Esophagus squamous epithelium (tissue), 5 donors: ENCODE measurements at regions not wholly inside any gene's neighbourhood (a gene's known extent, or its start where the extent isn't known, plus 50 kb on each side); places are given as distances from the start of the nearest gene placed in this dataset.

Experiments
- DNase-seq: peaks from one replicate; lab custom pipeline; 2025; lab: John Stamatoyannopoulos, UW
- H3K27ac ChIP-seq, 4 donors: fragments of 200-600 bp; sonication (generic); one replicate each; pipeline ENCODE4 v1.5.1; 2016 to 2019; ENCODE audit warnings: mild to moderate bottlenecking in 1 of 4
- H3K27me3 ChIP-seq, 4 donors: fragments of 200-600 bp; sonication (generic); 1 replicate in 3 of 4; 2 replicates in 1 of 4; pipeline versions ENCODE4 v1.5.1 to v1.6.0; 2017 to 2021; ENCODE audit warnings: antibody characterized with exemption in 1 of 4
- H3K36me3 ChIP-seq, 3 donors: fragments of 200-600 bp; sonication (generic); one replicate each; pipeline ENCODE4 v1.5.1; 2016 to 2019
- H3K4me1 ChIP-seq, 3 donors: fragments of 200-600 bp; sonication (generic); one replicate each; pipeline ENCODE4 v1.5.1; 2017 to 2019
- H3K4me3 ChIP-seq, 4 donors: fragments of 200-600 bp; sonication (generic); 1 replicate in 3 of 4; 2 replicates in 1 of 4; pipeline ENCODE4 v1.5.1; 2016 to 2019; ENCODE audit warnings: mild to moderate bottlenecking in 2 of 4, moderate library complexity in 1 of 4
- H3K9me3 ChIP-seq, 3 donors: fragments of 200-600 bp; sonication (generic); one replicate each; pipeline ENCODE4 v1.5.1; 2016 to 2019
- POLR2A ChIP-seq, 4 donors: fragments of 450-650 bp; IDR thresholded peaks; one replicate each; pipeline ENCODE4 v1.6.1; 2017; ENCODE audit warnings: antibody characterized with exemption in 4 of 4, mild to moderate bottlenecking in 4 of 4, moderate library complexity in 3 of 4
- WGBS, 2 donors: methylation state at CpG; one replicate each; pipeline ENCODE4 v1.1.5; 2018; 5-methylcytosine and 5-hydroxymethylcytosine counted together
- intact Hi-C: fragments of 100-400 bp; cut with DNase I; formaldehyde crosslinking; loops from one replicate; pipeline ENCODE4 v1.15.0; 2022
- TF ChIP-seq, protein P1 (sequence below), 6 experiments: fragments of 450-650 bp in 4 of 6; fragments of 200-600 bp in 2 of 6; sonication (generic) in 2 of 6; IDR thresholded peaks; one replicate each; pipeline ENCODE4 v1.5.1; 2016 to 2019; ENCODE audit warnings: antibody characterized with exemption in 6 of 6, mild to moderate bottlenecking in 4 of 6, moderate library complexity in 4 of 6
- donor health status: DM: yes; HTN: yes; CAD: no.

DNA sequence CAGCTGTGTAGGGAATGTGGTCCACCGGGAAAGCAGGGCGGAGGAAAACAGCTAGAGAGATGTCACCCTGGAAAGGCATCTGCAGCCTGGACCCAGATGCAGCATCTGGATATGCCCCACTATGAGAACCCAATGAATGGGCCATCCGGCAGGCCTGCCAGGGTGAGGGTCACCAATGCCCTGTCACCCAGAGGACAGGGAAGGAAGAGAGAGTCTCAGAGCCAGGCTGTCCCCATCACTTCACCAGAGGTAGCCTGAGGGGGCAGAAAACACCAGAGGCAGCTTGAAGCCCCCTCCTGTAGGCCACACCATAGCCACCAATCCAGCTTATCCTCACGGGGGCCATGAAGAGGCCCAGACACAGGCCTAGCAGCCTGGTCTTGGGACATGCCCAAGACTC is 118.8 kb downstream of the TUBA3C start:
- TF ChIP-seq POLR2A (IDR thresholded peaks at IDR 0.05): no peak
- TF ChIP-seq, protein P1, sequence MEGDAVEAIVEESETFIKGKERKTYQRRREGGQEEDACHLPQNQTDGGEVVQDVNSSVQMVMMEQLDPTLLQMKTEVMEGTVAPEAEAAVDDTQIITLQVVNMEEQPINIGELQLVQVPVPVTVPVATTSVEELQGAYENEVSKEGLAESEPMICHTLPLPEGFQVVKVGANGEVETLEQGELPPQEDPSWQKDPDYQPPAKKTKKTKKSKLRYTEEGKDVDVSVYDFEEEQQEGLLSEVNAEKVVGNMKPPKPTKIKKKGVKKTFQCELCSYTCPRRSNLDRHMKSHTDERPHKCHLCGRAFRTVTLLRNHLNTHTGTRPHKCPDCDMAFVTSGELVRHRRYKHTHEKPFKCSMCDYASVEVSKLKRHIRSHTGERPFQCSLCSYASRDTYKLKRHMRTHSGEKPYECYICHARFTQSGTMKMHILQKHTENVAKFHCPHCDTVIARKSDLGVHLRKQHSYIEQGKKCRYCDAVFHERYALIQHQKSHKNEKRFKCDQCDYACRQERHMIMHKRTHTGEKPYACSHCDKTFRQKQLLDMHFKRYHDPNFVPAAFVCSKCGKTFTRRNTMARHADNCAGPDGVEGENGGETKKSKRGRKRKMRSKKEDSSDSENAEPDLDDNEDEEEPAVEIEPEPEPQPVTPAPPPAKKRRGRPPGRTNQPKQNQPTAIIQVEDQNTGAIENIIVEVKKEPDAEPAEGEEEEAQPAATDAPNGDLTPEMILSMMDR (IDR thresholded peaks at IDR 0.05): no peak
- Histone ChIP-seq H3K9me3 (peaks cover 0 to 64% (median 17%) of the 10 kb centered on the region in 3 donors), H3K27ac (no peak overlapping the region), H3K27me3 (no peaks in the 10 kb centered on the region), H3K4me1 (no peaks in the 10 kb centered on the region), H3K36me3 (no peaks in the 10 kb centered on the region), H3K4me3 (no peak overlapping the region)
- 80% methylated on average over 1 of the region's 4 CpGs; no CpG with 5 or more reads in 1 of the 2 donors for WGBS, 2 donors
- intact Hi-C loops: no loop called here
- DNase-seq: no peak

DNA sequence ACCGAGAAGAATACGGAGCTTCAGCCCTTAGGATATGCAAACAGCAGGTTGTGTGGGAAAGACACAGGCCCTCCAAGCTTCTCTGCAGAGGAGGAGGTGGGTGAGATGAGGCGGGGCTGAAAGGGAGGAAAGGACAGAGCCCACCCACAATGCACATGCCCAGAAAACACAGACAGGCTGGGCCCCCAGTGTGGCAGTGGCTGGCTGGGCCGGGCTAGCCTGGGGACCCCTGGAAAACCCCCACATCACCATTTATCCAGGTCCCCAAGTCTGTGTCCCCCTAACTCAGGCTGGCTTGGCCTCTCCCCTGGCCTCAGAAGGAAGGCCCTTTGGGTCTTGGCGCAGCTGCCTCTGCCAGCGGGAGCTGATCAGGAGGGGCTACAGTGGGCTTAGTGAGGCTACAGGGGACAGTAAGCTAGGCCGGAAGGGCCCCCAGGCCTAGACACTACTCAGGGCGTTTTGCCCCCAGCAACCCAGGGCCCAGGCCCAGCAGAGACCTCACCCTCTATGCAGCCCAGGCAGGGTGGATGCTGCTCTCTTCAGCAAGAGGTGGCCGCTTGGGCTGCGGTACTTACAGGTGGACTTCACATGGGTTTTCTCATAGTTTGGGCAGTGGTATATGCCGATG is 119.5 kb downstream of the TUBA3C start:
- Histone ChIP-seq H3K36me3 (no peaks in the 10 kb centered on the region), H3K4me3 (no peak overlapping the region), H3K27me3 (no peaks in the 10 kb centered on the region), H3K27ac (no peak overlapping the region), H3K4me1 (no peaks in the 10 kb centered on the region), H3K9me3 (peaks cover 0 to 70% (median 17%) of the 10 kb centered on the region in 3 donors)
- no peak for DNase-seq
- 78 to 84% methylated on average over 3 to 4 of the region's 11 CpGs for WGBS, 2 donors
- intact Hi-C loops: no loop called here
- no peak for TF ChIP-seq POLR2A (IDR thresholded peaks at IDR 0.05)
- TF ChIP-seq, protein P1 (IDR thresholded peaks at IDR 0.05): no peak

DNA sequence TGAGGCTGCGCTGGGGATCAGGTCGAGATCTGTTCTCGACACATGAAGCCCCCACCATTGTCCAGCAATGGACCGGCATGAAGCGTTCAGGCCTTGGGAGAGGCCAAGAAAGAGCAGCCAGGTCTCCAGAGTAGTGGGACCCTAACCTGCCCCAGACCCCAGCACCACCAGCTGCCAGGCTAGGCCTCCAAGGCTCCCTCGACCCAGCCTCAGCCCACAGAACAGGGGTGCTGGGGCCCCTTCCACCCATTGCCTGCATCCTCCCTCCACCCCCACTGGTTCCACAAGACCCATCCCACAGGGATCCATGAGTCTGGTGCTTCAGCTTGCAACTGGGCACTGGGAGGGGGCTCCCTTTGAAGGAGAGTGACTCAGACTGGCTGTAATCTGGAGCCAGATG is 120.3 kb downstream of the TUBA3C start:
- peaks cover 0 to 70% (median 17%) of the 10 kb centered on the region in 3 donors for H3K9me3 ChIP-seq
- H3K4me1 ChIP-seq: no peaks in the 10 kb centered on the region
- TF ChIP-seq, protein P1 (IDR thresholded peaks at IDR 0.05): no peak
- TF ChIP-seq POLR2A (IDR thresholded peaks at IDR 0.05): no peak
- no peaks in the 10 kb centered on the region for H3K36me3 ChIP-seq
- no peaks in the 10 kb centered on the region for H3K27me3 ChIP-seq
- H3K27ac ChIP-seq: no peak overlapping the region
- no peak for DNase-seq
- WGBS, 2 donors: 77% methylated on average over 6 of the region's 6 CpGs; no CpG with 5 or more reads in 1 of the 2 donors
- intact Hi-C loops: no loop called here
- no peak overlapping the region for H3K4me3 ChIP-seq

DNA sequence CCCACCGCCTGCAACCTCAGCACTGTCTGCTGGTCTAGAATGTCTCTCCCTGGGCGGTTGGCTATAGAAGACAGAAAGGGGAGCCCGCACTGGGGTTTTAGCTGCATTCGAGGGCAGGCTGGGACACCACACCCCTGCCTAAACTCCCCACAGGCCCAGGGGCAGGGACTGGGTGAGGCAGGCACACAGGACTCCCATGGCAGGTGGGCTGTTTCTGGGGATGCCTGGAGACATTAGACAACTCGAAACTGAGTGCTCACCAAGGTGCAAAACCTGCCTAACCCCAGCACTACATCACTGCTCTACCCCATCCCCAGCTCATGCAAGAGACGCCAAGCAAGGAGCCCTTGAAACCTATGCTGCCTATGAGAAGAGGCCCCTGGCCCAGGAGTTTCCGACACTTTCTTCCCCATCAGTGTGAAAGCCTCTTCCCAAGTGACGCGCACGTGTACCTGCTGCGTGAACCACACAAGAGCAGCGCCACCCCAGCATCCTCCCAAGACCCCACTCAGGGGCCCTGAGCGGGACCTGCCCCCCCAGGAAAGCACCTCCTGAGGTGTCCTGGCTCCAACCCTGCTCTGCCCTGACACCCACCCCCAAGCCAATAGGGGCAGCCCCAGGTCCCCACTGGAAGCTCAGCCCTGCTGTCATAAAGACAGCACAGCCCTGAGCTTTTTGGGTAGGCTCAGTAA is 121.2 kb downstream of the TUBA3C start:
- TF ChIP-seq POLR2A (IDR thresholded peaks at IDR 0.05): no peak
- TF ChIP-seq, protein P1 (IDR thresholded peaks at IDR 0.05): no peak
- WGBS, 2 donors: 81 to 90% methylated on average over 2 to 8 of the region's 13 CpGs
- Histone ChIP-seq H3K27ac (no peak overlapping the region), H3K9me3 (peaks cover 0 to 71% (median 17%) of the 10 kb centered on the region in 3 donors), H3K4me1 (no peaks in the 10 kb centered on the region), H3K36me3 (no peaks in the 10 kb centered on the region), H3K4me3 (no peak overlapping the region), H3K27me3 (no peaks in the 10 kb centered on the region)
- DNase-seq: no peak
- intact Hi-C loops: no loop called here
